Mucosa of rectum (tissue), 2 donors: ENCODE measurements at regions not wholly inside any gene's neighbourhood (a gene's known extent, or its start where the extent isn't known, plus 50 kb on each side); places are given as distances from the start of the nearest gene placed in this dataset.

Experiments used
- H3K27ac ChIP-seq, 2 donors: one replicate each; pipeline ENCODE4 v1.7.0; 2013; ENCODE audit warnings: inconsistent platforms in 2 of 2, low read depth in 2 of 2, low read length in 2 of 2
- H3K27me3 ChIP-seq, 2 donors: one replicate each; pipeline ENCODE4 v1.7.0; 2013; ENCODE audit warnings: low read length in 2 of 2; ENCODE audit not compliant: control insufficient read depth in 2 of 2, insufficient read depth in 2 of 2
- H3K36me3 ChIP-seq, 2 donors: one replicate each; pipeline ENCODE4 v1.7.0; 2013; ENCODE audit warnings: low read length in 2 of 2; ENCODE audit not compliant: control insufficient read depth in 2 of 2, insufficient read depth in 2 of 2
- H3K4me1 ChIP-seq, 2 donors: one replicate each; pipeline ENCODE4 v1.7.0; 2013; ENCODE audit warnings: low read length in 2 of 2, mild to moderate bottlenecking in 1 of 2; ENCODE audit not compliant: control insufficient read depth in 2 of 2, insufficient read depth in 2 of 2
- H3K4me3 ChIP-seq, 2 donors: one replicate each; pipeline ENCODE4 v1.7.0; 2013; ENCODE audit warnings: low read length in 2 of 2
- H3K9ac ChIP-seq, 2 donors: one replicate each; pipeline ENCODE4 v1.7.0; 2013; ENCODE audit warnings: low read length in 2 of 2, low read depth in 1 of 2, mild to moderate bottlenecking in 1 of 2
- H3K9me3 ChIP-seq, 2 donors: one replicate each; pipeline ENCODE4 v1.7.0; 2013; ENCODE audit warnings: low read length in 2 of 2; ENCODE audit not compliant: control insufficient read depth in 2 of 2
- donor health status: healthy.
- donor health status: Normal muscosa, but diverticular disease.

DNA sequence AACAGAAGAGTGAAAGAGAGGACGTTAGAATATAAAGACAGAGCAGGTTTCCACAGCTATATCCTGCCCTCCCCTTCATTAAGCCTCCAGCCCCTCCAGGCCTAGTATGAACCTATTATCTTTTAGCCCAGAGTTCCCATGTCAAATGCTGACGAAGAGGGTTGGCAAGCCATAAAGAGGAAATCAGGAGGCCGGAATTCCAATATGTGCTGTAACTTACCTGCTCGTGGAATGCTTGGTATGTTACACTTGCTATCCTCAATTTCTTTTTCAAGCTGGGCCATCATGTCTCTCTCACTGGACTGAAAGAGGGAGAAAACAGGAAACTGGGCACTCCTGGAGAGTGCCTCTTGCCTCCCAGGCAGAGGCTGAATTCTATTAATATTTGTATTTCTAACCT is 264.1 kb downstream of the TRIB2 start:
- Histone ChIP-seq H3K9me3 (no peaks in the 10 kb centered on the region), H3K36me3 (no peaks in the 10 kb centered on the region), H3K27me3 (no peaks in the 10 kb centered on the region)

DNA sequence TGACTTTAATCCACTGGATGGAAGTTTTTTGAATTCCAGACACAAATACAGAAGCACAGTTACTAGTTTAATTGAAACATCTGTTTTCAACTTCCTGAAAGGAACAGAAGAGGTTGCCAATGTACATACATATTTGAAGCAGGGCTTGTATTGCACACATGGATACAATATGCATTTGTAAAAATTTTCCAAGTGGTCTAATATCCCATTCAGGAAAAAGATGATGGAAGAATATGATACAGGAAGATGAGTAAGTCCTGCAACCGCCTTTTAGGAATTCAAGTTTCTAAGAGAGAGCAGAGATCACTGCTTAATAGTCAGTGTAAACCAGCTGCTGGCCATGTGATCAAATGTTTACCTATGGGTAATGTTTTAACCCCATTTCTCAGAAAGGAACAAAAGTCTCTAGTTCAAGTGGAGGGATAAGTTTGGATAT is 265.4 kb downstream of the TRIB2 start:
- H3K27me3 ChIP-seq: no peaks in the 10 kb centered on the region
- H3K4me3 ChIP-seq: no peak overlapping the region
- H3K27ac ChIP-seq: no peak overlapping the region
- H3K9ac ChIP-seq: no peak overlapping the region
- H3K4me1 ChIP-seq: no peaks in the 10 kb centered on the region
- H3K9me3 ChIP-seq: no peaks in the 10 kb centered on the region
- H3K36me3 ChIP-seq: no peaks in the 10 kb centered on the region

More for the DNA sequence above, 264.1 kb downstream of the TRIB2 start:
- no peaks in the 10 kb centered on the region for H3K4me1 ChIP-seq
- H3K27ac ChIP-seq: no peak overlapping the region
- H3K9ac ChIP-seq: no peak overlapping the region
- no peak overlapping the region for H3K4me3 ChIP-seq

- Histone ChIP-seq H3K27me3 (no peaks in the 10 kb centered on the region), H3K36me3 (no peaks in the 10 kb centered on the region), H3K9me3 (no peaks in the 10 kb centered on the region), H3K4me3 (no peak overlapping the region), H3K4me1 (no peaks in the 10 kb centered on the region), H3K27ac (no peak overlapping the region), H3K9ac (no peak overlapping the region)
These were observed 270.5 kb downstream of the TRIB2 start for GRCh38 chr2:12987246-12987645.

DNA sequence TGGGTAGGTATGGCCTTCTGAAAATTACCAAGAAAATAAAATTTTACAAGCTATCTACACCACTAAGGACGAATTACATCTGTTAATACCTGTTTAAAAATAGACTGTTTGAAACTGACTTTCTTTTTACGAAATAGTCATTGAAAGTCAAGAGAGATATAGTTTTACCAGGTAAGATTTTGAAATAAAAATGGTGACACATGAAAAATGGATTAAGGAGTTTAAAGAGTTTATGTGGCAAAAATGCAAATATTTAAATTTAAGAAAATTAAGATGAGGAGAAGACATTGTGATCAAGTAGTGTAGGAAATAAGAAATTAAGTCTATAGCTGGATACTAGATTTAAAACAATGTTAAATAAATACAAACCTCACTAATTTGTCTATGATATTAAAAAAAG is 271.5 kb downstream of the TRIB2 start:
- Histone ChIP-seq H3K9ac (no peak overlapping the region), H3K27me3 (no peaks in the 10 kb centered on the region), H3K4me3 (no peak overlapping the region), H3K36me3 (no peaks in the 10 kb centered on the region), H3K27ac (no peak overlapping the region), H3K9me3 (no peaks in the 10 kb centered on the region), H3K4me1 (no peaks in the 10 kb centered on the region)

GRCh38 chr2:12990523-12990922 is 273.8 kb downstream of the TRIB2 start:
- no peaks in the 10 kb centered on the region for H3K9me3 ChIP-seq
- H3K27me3 ChIP-seq: no peaks in the 10 kb centered on the region
- H3K9ac ChIP-seq: no peak overlapping the region
- H3K4me1 ChIP-seq: no peaks in the 10 kb centered on the region
- H3K27ac ChIP-seq: no peak overlapping the region
- H3K4me3 ChIP-seq: no peak overlapping the region
- no peaks in the 10 kb centered on the region for H3K36me3 ChIP-seq

DNA sequence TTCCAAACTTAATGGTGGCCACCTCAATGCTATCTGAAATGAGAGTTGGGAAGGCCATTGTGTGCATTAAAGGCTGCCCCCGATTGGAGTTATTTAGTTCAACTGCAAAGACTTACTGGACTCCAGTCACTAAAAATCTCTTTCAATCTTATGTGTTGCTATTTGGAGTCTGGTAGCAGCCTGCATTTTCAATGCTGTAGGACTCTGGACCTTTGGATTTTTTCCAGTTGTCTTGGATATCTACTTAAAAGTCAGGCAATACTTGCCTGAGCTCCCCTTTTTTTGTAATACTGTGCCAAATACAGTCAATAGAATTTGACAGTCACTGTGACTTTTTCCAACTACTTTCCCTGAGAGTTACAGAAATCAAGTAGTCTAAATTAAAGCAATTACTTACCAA is 281.9 kb downstream of the TRIB2 start:
- no peak overlapping the region for H3K9ac ChIP-seq
- H3K9me3 ChIP-seq: no peaks in the 10 kb centered on the region
- H3K27me3 ChIP-seq: no peaks in the 10 kb centered on the region
- no peak overlapping the region for H3K27ac ChIP-seq
- no peaks in the 10 kb centered on the region for H3K4me1 ChIP-seq
- H3K4me3 ChIP-seq: no peak overlapping the region
- no peaks in the 10 kb centered on the region for H3K36me3 ChIP-seq

DNA sequence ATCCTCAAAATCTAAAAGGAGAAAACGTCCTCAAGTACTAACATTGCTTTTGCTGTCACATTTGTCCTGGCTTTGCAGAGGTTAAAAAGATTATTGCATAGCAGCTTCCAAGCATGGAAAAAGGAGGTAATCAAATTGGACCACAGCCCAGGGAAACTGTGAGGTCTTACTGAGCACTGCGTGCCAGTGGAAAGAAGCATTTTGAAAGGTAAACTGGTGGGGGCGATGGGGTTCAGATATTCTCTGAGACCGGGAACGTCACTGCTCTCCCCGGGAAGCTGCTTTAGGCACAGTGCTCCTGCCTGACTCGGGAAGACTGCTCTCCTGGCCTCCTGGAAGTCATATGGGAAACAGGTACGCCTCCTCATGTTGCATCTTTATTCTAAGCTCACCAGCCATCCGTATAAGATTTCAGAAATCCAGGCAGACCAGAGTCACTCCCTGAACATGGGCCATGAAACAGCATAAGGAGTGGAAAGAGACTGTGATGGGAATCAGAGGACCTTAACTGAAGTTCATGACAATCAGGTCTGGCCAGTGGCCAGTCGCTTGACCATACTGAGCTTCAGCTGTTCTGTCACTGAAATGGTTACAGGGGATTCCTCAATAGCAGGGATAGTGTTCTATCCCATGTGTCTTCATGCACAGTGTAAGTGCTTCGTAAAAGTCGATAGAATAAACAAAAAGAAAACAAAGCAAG is 284.1 kb downstream of the TRIB2 start:
- H3K4me1 ChIP-seq: no peaks in the 10 kb centered on the region
- no peaks in the 10 kb centered on the region for H3K9me3 ChIP-seq
- no peak overlapping the region for H3K27ac ChIP-seq
- H3K27me3 ChIP-seq: no peaks in the 10 kb centered on the region
- no peaks in the 10 kb centered on the region for H3K36me3 ChIP-seq
- H3K4me3 ChIP-seq: no peak overlapping the region
- H3K9ac ChIP-seq: no peak overlapping the region

DNA sequence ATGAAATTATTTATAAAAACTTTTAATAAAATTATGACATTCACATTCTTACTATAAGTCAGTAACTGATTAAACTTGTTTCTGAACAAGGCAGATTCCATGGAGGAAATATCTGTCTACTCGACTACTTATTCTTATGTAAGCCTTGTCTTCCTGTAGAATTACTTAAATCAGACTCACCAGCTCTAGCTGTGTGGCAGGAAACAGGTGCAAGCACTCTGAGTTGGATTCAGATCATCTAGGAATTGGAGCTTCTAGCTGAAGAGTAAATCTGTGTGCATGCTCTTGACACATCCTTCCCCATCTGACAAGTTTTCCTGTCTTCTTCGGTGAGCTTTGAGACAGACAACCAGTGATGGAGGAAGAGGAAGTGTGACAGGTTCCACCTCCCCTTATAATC is 284.7 kb downstream of the TRIB2 start:
- Histone ChIP-seq H3K27ac (no peak overlapping the region), H3K4me1 (no peaks in the 10 kb centered on the region), H3K27me3 (no peaks in the 10 kb centered on the region), H3K9ac (no peak overlapping the region), H3K36me3 (no peaks in the 10 kb centered on the region), H3K4me3 (no peak overlapping the region), H3K9me3 (no peaks in the 10 kb centered on the region)

GRCh38 chr2:13002536-13003331 is 286.0 kb downstream of the TRIB2 start:
- Histone ChIP-seq H3K9ac (no peak overlapping the region), H3K27me3 (peaks cover 0 to 3% of the 10 kb centered on the region in 2 donors), H3K4me1 (no peaks in the 10 kb centered on the region), H3K4me3 (no peak overlapping the region), H3K27ac (no peak overlapping the region), H3K36me3 (no peaks in the 10 kb centered on the region), H3K9me3 (no peaks in the 10 kb centered on the region)

- Histone ChIP-seq H3K27me3 (peaks cover 0 to 3% of the 10 kb centered on the region in 2 donors), H3K4me1 (no peaks in the 10 kb centered on the region), H3K36me3 (no peaks in the 10 kb centered on the region), H3K9me3 (no peaks in the 10 kb centered on the region), H3K9ac (no peak overlapping the region), H3K27ac (no peak overlapping the region), H3K4me3 (no peak overlapping the region)
These were observed 286.8 kb downstream of the TRIB2 start for GRCh38 chr2:13003500-13003899.
